ENCODE measurements at regions not wholly inside any gene's neighbourhood (a gene's known extent, or its start where the extent isn't known, plus 50 kb on each side); places are given as distances from the start of the nearest gene placed in this dataset.
A peak's percentile ranks its signal among the peaks of the same experiment; 100 is the strongest.
"Not testable (repeated sequence)": the region's sequence is repeated elsewhere in the genome, so short reads cannot be mapped to it uniquely, and the experiment has no call there.

GRCh38 chrX:1103360-1103759, 109.1 kb downstream of the CRLF2 start:
- DNase-seq (ENCODE audit: low spot score), result no peak

- DNase-seq (ENCODE audit: low spot score), result no peak
Observed at GRCh38 chrX:1102786-1103185, 109.7 kb downstream of the CRLF2 start.

- DNase-seq (ENCODE audit: low spot score), result not testable (repeated sequence)
Observed at GRCh38 chrX:1102221-1102620, 110.2 kb downstream of the CRLF2 start.

GRCh38 chrX:1099146-1099770, 113.2 kb downstream of the CRLF2 start:
- DNase-seq (ENCODE audit: low spot score), result no peak

- DNase-seq (ENCODE audit: low spot score), result no peak
Observed at GRCh38 chrX:1097328-1097727, 115.1 kb downstream of the CRLF2 start.

- DNase-seq (ENCODE audit: low spot score), result no peak
Observed at GRCh38 chrX:1094566-1095333, 117.7 kb downstream of the CRLF2 start.

- DNase-seq (ENCODE audit: low spot score), result no peak
Observed at GRCh38 chrX:1093586-1094421, 118.6 kb downstream of the CRLF2 start.

GRCh38 chrX:1093121-1093520, 119.3 kb downstream of the CRLF2 start:
- DNase-seq (ENCODE audit: low spot score), result peak; percentile 40

- DNase-seq (ENCODE audit: low spot score), result no peak
Observed at GRCh38 chrX:1086444-1087409, 125.7 kb downstream of the CRLF2 start.

GRCh38 chrX:1085871-1086270, 126.6 kb downstream of the CRLF2 start:
- DNase-seq (ENCODE audit: low spot score), result not testable (repeated sequence)

GRCh38 chrX:1084689-1085088, 127.8 kb downstream of the CRLF2 start:
- DNase-seq (ENCODE audit: low spot score), result no peak

- no peak for DNase-seq (ENCODE audit: low spot score)
Observed at GRCh38 chrX:1076871-1077651, 135.4 kb downstream of the CRLF2 start.

- DNase-seq (ENCODE audit: low spot score), result no peak
Observed at GRCh38 chrX:1075741-1076140, 136.7 kb downstream of the CRLF2 start.

- DNase-seq (ENCODE audit: low spot score), result no peak
Observed at GRCh38 chrX:1075156-1075555, 137.3 kb downstream of the CRLF2 start.

- no peak for DNase-seq (ENCODE audit: low spot score)
Observed at GRCh38 chrX:1074755-1075154, 137.7 kb downstream of the CRLF2 start.

GRCh38 chrX:1074172-1074571, 138.3 kb downstream of the CRLF2 start:
- DNase-seq (ENCODE audit: low spot score), result no peak

GRCh38 chrX:1072637-1073377, 139.6 kb downstream of the CRLF2 start:
- DNase-seq (ENCODE audit: low spot score), result no peak

- no peak for DNase-seq (ENCODE audit: low spot score)
Observed at GRCh38 chrX:1071351-1071750, 141.1 kb downstream of the CRLF2 start.

GRCh38 chrX:1062351-1062750, 150.1 kb downstream of the CRLF2 start:
- DNase-seq (ENCODE audit: low spot score), result no peak

- no peak for DNase-seq (ENCODE audit: low spot score)
Observed at GRCh38 chrX:1060562-1060960, 151.9 kb downstream of the CRLF2 start.
